ELR (cell line): ENCODE measurements at regions not wholly inside any gene's neighbourhood (a gene's known extent, or its start where the extent isn't known, plus 50 kb on each side); places are given as distances from the start of the nearest gene placed in this dataset.
"Not testable (repeated sequence)": the region's sequence is repeated elsewhere in the genome, so short reads cannot be mapped to it uniquely, and the experiment has no call there.

Experiments
- DNase-seq: peaks from one replicate; pipeline ENCODE4 v3.0.0-alpha.2; 2015; ENCODE audit warnings: low read depth

DNA sequence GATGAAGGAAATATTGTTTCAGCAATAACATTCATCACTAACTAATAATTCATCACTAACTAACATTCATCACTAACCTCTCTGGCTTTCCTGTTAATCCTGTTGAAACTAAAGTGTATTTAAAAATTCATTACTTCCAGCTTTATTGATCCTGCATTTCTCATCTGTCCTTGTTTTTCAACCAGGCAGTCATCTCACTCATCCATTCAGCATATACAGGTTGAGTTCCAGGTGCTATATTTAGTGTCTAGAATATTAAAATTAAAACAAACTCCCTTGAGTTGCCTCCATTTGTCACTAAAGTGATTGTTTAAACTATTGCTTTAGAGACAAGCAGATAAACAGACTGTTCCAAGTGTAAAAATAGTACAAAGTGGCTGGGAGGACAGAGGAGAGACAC is 58.1 kb downstream of the ATXN7L3B start:
- no peak for DNase-seq

DNA sequence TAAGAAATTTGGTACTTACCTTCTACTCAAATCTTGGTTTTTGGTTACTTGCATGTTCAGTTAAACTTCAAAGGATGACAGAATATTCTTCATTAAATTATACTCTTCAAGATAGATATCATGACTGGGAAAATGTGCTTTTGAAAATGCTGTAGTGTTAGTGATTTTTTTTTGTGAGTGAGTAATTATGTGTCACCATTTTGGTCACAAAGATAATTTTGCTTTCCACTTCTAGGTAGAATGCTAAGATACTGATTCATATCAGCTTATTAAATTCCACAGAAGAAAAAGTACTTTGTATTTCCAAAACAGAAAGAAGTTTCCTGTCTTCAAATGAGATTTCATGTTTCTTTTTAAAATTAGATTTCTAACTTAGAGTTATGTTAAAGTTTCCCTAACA is 61.2 kb downstream of the ATXN7L3B start:
- peak; percentile 76 for DNase-seq

DNA sequence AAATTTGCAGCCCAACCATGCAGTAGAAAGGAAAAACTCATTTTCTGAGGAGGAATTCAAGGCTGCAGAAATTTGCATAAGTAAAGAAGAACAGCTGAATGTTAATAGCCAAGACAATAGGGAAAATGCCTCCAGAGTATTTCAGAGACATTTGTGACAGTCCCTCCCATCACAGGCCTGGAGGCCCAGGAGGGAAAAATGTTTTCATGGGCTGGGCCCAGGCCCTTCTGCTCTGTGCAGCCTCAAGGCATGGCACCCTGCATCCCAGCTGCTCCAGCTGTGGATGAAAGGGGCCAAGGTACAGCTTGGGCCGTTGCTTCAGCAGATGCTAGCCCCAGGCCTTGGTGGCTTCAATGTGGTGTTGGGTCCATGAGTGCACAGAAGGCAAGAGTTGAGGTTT is 62.3 kb downstream of the ATXN7L3B start:
- no peak for DNase-seq

- DNase-seq = not testable (repeated sequence)
These were observed 63.2 kb downstream of the ATXN7L3B start for GRCh38 chr12:74600817-74601216.

DNA sequence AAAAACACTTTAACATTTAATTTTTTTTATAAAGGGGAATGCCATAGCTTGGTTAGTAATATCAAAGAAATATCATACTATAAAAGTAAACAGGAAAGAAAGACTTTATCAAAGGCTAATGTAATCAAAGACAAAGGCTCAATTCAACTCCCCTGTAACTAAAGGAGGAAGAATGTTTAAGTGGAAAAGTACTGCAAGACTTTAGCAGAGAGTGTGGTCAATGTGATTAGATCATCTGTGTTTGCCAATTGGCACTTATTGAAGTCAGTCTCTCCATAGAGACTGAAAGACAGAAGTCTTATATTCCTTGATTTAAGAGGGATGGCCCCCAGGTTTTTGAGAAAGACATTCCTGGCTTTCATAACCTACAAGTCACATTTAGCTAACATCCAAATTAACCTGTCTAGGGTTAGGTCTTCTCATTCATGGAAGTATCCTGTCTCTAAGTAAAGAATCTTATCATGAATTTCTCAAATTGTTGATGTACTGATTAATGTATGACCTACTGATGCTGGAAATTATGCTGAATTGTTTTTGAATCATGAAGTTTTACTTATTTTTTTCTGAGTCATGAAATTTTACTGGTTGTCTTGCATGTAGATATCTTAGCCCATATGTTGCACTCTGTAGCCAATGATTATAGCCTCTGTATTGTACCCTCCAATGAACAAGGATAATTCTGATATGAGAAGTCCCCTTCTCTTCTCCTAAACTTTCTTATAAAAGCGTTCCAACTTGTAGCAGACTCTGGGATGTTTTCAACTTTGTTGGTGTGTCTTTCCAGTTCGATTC is 65.4 kb downstream of the ATXN7L3B start:
- DNase-seq = peak; percentile 13

GRCh38 chr12:74608231-74608775 is 70.7 kb downstream of the ATXN7L3B start:
- no peak for DNase-seq

GRCh38 chr12:74610711-74611110 is 73.1 kb downstream of the ATXN7L3B start:
- DNase-seq = no peak

DNA sequence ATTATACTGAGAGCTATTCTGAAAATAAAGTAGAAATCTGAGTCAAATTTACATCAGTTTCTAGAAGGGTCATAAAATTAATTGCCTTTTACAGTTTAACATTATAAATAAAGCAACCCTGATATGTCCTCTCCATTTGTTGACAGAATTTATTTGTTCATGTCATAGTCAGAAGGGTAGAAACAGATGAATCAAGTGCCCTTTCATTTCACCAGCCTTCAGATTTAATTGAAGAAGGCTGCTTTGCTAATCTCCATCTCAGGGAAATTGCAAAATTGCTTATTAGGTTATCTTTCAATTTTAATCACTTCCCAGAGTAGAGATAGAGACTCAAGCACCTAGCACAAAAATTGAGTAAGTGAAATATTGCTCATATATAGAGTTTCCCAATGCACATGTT is 76.8 kb downstream of the ATXN7L3B start:
- DNase-seq = no peak

GRCh38 chr12:74619084-74619483 is 81.4 kb downstream of the ATXN7L3B start:
- no peak for DNase-seq

DNA sequence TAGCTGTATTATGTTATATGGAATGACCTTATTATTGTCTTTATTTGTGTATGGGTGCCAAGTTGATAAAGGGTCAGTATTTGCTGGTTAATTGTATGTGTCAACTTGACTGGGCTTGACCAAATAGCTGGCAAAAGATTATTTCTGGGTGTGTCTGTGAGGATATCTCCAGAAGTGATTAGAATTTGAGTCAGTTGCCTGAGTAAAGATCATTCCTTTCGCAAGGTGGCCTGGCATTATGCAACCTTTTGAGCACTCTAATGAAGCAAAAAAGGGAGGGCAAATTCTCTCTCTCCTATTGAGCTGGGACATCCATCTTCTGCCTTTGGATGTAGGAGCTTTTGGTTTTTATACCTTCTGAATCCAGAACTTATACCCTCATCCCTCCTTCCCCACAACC is 82.2 kb downstream of the ATXN7L3B start:
- peak; percentile 7 for DNase-seq

- DNase-seq = peak; percentile 45
These were observed 83.3 kb downstream of the ATXN7L3B start for GRCh38 chr12:74620921-74621320.

GRCh38 chr12:74624201-74624600 is 86.6 kb downstream of the ATXN7L3B start:
- no peak for DNase-seq

GRCh38 chr12:74626397-74626796 is 88.8 kb downstream of the ATXN7L3B start:
- no peak for DNase-seq

DNA sequence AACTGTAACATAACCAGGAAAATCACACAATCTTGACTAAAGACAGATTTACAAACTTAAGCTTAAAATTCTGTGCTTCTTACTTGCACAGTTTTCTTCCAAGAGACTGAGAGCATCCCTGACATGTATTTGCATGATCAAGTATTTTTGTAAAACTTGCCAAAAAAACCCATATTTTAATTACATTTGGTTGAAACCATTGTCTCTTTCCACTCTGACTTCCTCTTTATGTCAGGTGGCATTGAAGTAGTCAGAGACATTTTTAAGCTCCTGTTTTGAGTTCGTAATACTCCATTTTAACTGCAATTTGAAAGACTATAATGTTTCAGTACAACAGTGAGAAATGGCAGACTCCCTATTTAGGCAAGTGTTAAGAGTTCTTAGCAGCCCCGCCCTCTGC is 103.6 kb downstream of the ATXN7L3B start:
- no peak for DNase-seq

- no peak for DNase-seq
These were observed 104.1 kb downstream of the ATXN7L3B start for GRCh38 chr12:74641694-74642093.

DNA sequence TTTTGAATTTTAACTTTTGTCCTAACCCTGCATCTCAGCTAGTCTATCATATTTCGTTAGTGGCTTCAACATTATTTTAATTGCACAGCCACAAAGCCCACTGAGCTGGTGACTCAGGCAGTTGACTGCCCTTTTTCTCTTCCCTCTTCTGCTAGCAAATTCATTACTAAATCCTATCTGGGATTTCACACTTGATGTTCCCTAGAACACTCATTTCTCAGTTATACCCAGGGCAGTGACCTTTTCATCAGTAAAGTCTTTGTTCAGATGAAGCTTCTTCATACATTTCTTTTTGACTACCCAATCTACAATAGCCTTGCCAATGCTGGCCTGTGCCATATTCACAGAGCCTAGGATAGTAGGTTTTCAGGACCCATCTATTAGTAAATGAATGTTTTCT is 107.0 kb downstream of the ATXN7L3B start:
- DNase-seq = peak; percentile 5

- DNase-seq = peak; percentile 54
These were observed 109.2 kb downstream of the ATXN7L3B start for GRCh38 chr12:74646831-74647230.

DNA sequence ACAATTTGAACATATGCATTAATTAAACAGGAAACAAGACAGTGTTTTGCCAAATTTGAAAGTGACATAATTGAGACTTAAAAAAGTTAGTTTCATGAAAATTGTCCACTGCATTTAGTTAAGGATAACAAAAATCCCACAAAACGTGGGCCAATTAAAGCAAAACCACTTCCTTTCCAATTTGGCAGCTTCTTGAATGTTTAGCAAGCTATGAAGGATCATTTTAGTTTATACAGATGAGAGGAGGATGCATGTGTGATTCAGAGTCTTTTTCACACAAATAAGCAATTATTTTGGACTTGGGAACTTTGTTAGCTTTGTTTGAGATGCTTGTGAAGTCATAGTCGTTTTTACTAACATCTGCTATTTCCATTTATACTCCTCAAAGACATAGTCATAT is 109.6 kb downstream of the ATXN7L3B start:
- no peak for DNase-seq

DNA sequence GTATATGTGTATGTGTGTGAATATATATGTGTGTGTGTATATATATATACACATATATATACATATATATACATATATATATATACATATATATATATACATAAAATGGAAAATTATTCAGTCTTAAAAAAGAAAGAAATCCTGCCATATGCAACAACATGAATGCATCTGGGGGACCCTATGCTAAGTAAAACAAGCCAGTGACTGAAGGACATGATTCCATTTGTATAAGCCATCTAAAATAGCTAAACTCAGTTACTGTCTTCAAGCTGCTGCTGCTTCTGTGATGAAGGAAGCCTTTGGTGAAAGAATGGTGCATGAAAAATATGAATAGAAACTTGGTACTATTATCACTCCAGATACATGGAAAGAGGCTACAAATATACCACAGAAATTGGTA is 118.6 kb downstream of the ATXN7L3B start:
- no peak for DNase-seq

DNA sequence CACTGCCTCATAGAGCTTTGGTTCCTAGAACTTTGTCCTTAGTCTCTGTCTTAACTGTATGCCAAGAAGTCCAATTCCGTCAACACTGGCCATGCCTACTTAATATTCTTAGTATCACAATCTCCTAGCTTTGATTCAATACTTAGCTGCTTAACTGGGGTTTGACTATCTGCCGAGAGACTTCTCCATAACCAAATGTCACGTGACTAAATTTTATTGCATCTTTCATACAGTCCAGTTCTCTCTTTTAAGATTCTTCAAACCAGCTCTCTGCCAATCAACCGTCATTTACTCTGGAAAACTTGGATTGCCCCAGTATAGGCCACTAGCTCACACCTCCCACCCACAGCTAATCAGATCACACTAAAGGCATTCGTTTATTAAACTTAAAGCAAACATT is 122.8 kb downstream of the ATXN7L3B start:
- DNase-seq = no peak

DNA sequence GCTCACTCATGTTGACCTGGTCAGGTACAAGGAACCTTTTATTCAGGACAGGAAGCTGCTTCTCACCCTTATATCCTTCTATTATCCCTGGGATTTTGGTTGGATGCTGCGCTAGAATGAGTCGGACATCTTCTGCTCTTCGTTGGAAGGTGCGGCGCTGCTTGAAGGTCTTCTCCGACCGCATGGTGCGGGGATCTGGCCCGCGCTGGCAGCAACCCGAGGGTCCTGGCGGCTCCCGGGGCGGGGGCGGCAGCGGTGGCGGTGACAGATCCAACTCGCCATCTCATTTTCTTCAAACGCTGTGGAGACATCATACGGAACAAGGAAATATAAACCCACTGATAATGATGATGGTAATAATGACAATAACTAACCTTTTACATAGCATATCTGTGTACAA is 126.3 kb downstream of the ATXN7L3B start:
- DNase-seq = no peak

- no peak for DNase-seq
These were observed 128.1 kb downstream of the ATXN7L3B start for GRCh38 chr12:74665690-74666089.

DNA sequence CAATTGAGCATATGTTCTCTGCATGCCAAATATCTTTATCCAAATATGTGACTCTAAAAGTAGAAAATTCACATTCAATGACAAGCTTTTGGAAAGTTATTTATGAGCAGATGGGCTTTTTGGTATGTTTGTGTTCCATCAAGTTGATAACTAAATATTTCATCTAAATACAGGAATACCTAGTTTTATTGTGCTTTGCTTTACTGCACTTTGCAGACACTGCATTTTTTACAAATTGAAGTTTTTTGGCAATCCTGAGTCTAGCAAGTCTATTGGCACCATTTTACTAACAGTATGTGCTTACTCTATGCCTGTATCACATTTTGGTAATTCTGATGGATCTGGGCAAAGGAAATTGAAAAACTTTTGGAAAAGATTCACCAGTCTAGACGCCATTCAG is 133.8 kb downstream of the ATXN7L3B start:
- DNase-seq = no peak

GRCh38 chr12:74676955-74677354 is 139.3 kb downstream of the ATXN7L3B start:
- DNase-seq = not testable (repeated sequence)
